Astrocyte of the cerebellum (primary cell): ENCODE measurements at regions not wholly inside any gene's neighbourhood (a gene's known extent, or its start where the extent isn't known, plus 50 kb on each side); places are given as distances from the start of the nearest gene placed in this dataset.

Source experiments
- DNase-seq: peaks from one replicate; pipeline ENCODE4 v3.0.0-alpha.2; 2011; ENCODE audit warnings: low read depth
- H3K4me3 ChIP-seq: 2 replicates; pipeline ENCODE4 v1.5.1; 2011; ENCODE audit warnings: mild to moderate bottlenecking, low read depth, low read length, moderate library complexity
- CTCF ChIP-seq: IDR thresholded peaks from 2 replicates; pipeline ENCODE4 v1.5.1; 2012; ENCODE audit warnings: low read length, low read depth, moderate library complexity, mild to moderate bottlenecking; ENCODE audit errors: missing control alignments
- in situ Hi-C: cut with HindIII; loops from 2 replicates; pipeline ENCODE4 v1.10.0; 2017; ENCODE audit warnings: low sequenced_read_pairs

- peak; percentile 55 for DNase-seq
- TF ChIP-seq CTCF = no peak
- peak overlapping the region; percentile 26 for H3K4me3 ChIP-seq
- in situ Hi-C loops = no loop called here
These were observed 124.8 kb upstream of the MAP1LC3B2 start for GRCh38 chr12:116434155-116435011.

- in situ Hi-C loops = no loop called here
- no peak for TF ChIP-seq CTCF
- DNase-seq = no peak
- no peak overlapping the region for H3K4me3 ChIP-seq
These were observed 123.2 kb upstream of the MAP1LC3B2 start for GRCh38 chr12:116435984-116436383.

- in situ Hi-C loops = no loop called here
- no peak overlapping the region for H3K4me3 ChIP-seq
- no peak for DNase-seq
- TF ChIP-seq CTCF = no peak
These were observed 122.5 kb upstream of the MAP1LC3B2 start for GRCh38 chr12:116436561-116437249.

GRCh38 chr12:116441292-116441691 lies 117.9 kb upstream of the MAP1LC3B2 start:
- no peak for DNase-seq
- H3K4me3 ChIP-seq = no peak overlapping the region
- in situ Hi-C loops = no loop called here
- no peak for TF ChIP-seq CTCF

GRCh38 chr12:116442304-116442703 lies 116.9 kb upstream of the MAP1LC3B2 start:
- H3K4me3 ChIP-seq = no peak overlapping the region
- no peak for DNase-seq
- in situ Hi-C loops = no loop called here
- no peak for TF ChIP-seq CTCF

GRCh38 chr12:116442946-116443345 lies 116.2 kb upstream of the MAP1LC3B2 start:
- DNase-seq = no peak
- H3K4me3 ChIP-seq = no peak overlapping the region
- in situ Hi-C loops = no loop called here
- no peak for TF ChIP-seq CTCF
